ENCODE measurements at regions not wholly inside any gene's neighbourhood (a gene's known extent, or its start where the extent isn't known, plus 50 kb on each side); places are given as distances from the start of the nearest gene placed in this dataset.

DNA sequence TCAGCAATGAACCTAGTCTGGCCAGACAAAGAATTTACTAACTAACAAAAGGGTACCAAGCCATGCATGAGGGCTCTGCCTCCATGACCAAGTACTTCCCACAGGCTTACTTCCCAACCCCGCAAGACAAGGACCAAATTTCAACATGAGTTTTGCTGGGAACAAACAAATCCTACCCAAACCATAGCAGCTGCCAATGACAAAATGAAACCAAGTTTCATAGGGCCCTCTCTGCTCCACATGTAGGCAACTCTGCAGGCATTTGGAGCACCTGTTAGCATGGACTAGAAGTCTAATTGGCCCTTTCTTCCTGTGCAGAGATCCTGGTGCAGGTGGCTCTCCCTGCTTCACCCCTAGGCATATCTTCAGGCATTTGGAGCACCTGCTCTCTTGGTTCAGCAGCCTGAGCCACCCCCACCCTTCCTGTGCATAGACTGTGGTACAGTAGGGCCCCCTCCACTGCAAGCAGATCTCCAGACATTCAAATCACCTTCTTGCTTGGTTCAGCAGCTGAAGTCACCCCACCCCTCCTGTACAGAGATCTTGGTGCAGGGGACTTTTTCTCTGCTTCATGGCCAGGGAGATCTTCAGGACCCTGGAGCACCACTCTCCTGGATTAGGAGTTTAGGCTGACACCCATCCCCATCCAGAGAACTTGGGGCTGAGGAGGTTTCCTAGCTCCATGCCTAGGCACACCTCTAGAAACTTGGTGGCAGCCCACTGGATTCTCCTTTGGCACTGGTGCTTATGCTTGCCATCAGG is 308.7 kb downstream of the RPAP3 start:
- TF ChIP-seq, protein P1, sequence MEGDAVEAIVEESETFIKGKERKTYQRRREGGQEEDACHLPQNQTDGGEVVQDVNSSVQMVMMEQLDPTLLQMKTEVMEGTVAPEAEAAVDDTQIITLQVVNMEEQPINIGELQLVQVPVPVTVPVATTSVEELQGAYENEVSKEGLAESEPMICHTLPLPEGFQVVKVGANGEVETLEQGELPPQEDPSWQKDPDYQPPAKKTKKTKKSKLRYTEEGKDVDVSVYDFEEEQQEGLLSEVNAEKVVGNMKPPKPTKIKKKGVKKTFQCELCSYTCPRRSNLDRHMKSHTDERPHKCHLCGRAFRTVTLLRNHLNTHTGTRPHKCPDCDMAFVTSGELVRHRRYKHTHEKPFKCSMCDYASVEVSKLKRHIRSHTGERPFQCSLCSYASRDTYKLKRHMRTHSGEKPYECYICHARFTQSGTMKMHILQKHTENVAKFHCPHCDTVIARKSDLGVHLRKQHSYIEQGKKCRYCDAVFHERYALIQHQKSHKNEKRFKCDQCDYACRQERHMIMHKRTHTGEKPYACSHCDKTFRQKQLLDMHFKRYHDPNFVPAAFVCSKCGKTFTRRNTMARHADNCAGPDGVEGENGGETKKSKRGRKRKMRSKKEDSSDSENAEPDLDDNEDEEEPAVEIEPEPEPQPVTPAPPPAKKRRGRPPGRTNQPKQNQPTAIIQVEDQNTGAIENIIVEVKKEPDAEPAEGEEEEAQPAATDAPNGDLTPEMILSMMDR (conservative IDR thresholded peaks at IDR 0.05; ENCODE audit: low read depth, low read length), result no peak
- TF ChIP-seq EZH2 (IDR thresholded peaks at IDR 0.05; ENCODE audit: borderline replicate concordance, low read depth, low read length, poor library complexity, severe bottlenecking), result no peak
